ENCODE measurements at regions not wholly inside any gene's neighbourhood (a gene's known extent, or its start where the extent isn't known, plus 50 kb on each side); places are given as distances from the start of the nearest gene placed in this dataset.

DNA sequence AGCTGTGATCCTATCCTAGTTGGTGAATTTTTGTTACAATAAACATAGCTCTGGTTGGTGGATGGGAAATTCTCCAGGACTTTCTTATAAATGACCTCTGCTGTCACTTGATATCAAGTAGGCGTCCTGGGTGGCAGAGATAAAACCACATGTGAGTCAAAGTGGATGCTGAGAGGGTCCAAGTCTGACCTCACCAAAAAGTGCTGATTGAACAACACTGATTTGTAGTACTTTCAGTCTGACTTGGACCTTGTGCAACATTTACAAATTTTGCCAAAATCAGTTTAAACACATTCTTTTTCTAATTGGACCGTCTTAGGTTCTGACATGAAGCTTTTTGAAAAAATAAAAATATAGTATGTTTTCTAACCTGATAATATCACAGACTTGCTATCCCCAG, 585.6 kb downstream of the GALC start:
- TF ChIP-seq, protein P1, sequence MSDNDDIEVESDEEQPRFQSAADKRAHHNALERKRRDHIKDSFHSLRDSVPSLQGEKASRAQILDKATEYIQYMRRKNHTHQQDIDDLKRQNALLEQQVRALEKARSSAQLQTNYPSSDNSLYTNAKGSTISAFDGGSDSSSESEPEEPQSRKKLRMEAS (IDR thresholded peaks at IDR 0.05; ENCODE audit: low read depth, low read length), result no peak
- TF ChIP-seq, protein P2, sequence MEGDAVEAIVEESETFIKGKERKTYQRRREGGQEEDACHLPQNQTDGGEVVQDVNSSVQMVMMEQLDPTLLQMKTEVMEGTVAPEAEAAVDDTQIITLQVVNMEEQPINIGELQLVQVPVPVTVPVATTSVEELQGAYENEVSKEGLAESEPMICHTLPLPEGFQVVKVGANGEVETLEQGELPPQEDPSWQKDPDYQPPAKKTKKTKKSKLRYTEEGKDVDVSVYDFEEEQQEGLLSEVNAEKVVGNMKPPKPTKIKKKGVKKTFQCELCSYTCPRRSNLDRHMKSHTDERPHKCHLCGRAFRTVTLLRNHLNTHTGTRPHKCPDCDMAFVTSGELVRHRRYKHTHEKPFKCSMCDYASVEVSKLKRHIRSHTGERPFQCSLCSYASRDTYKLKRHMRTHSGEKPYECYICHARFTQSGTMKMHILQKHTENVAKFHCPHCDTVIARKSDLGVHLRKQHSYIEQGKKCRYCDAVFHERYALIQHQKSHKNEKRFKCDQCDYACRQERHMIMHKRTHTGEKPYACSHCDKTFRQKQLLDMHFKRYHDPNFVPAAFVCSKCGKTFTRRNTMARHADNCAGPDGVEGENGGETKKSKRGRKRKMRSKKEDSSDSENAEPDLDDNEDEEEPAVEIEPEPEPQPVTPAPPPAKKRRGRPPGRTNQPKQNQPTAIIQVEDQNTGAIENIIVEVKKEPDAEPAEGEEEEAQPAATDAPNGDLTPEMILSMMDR (IDR thresholded peaks at IDR 0.05; ENCODE audit: low read depth, low read length), result no peak
- TF ChIP-seq MYC (IDR thresholded peaks at IDR 0.05; ENCODE audit: low read depth, low read length) (no peak), POLR2A (IDR thresholded peaks at IDR 0.05; ENCODE audit: extremely low read depth, insufficient read length) (no peak)

Measured in NB4 (cell line).